A549 (cell line): ENCODE measurements at regions not wholly inside any gene's neighbourhood (a gene's known extent, or its start where the extent isn't known, plus 50 kb on each side); places are given as distances from the start of the nearest gene placed in this dataset.

Source experiments
- ATAC-seq, 2 experiments: fragments of 200-7000 bp in 1 of 2; fragments of >200 bp in 1 of 2; cut with Nextera tagmentation in 1 of 2; cut with Tn5 transposase in 1 of 2; 3 replicates each; pipeline versions ENCODE4 v1.8.0 to v1.9.1; 2018 to 2020; ENCODE audit warnings: mild to moderate bottlenecking in 1 of 2, moderate library complexity in 1 of 2
- CTCF ChIA-PET: fragments of 300-600 bp; sonication (Branson Sonifier 250); formaldehyde crosslinking; extraction: SDS; loops from one replicate; lab custom pipeline; 2021; ENCODE audit warnings: antibody characterized with exemption, inconsistent platforms; lab: Yijun Ruan, JAX
- POLR2A ChIA-PET: fragments of 350-600 bp; formaldehyde crosslinking; extraction: SDS; loops from one replicate; lab custom pipeline; 2021; ENCODE audit warnings: antibody characterized with exemption, inconsistent platforms; lab: Yijun Ruan, JAX
- DNase-seq, 2 experiments: peaks; one replicate each; pipeline versions ENCODE4 v3.0.0 to v3.0.0-alpha.2; 2011 to 2016; ENCODE audit warnings: low read depth in 1 of 2, low spot score in 1 of 2
- FAIRE-seq: peaks from 2 replicates; lab custom pipeline; 2011; peaks lifted over from hg19 to GRCh38; lab: Jason Lieb, UNC
- H3K27ac ChIP-seq, 2 experiments: fragments of >200 bp; sonication (Bioruptor Twin); formaldehyde crosslinking; 3 replicates each; pipeline ENCODE4 v1.5.1; 2016 to 2017
- H3K4me1 ChIP-seq: fragments of >200 bp; sonication (Bioruptor Twin); formaldehyde crosslinking; 3 replicates; pipeline ENCODE4 v1.6.1; 2016
- H3K4me2 ChIP-seq: fragments of >200 bp; sonication (Bioruptor Twin); formaldehyde crosslinking; 3 replicates; pipeline ENCODE4 v1.6.1; 2016
- H3K4me3 ChIP-seq: fragments of >200 bp; sonication (Bioruptor Twin); formaldehyde crosslinking; 3 replicates; pipeline ENCODE4 v1.5.1; 2016
- H3K9me3 ChIP-seq: fragments of >200 bp; sonication (Bioruptor Twin); formaldehyde crosslinking; 3 replicates; pipeline ENCODE4 v1.6.1; 2016
- CBX2 ChIP-seq: fragments of 200-600 bp; sonication (generic); IDR thresholded peaks from 2 replicates; pipeline ENCODE4 v1.6.1; 2016; ENCODE audit warnings: low read depth, mild to moderate bottlenecking, borderline replicate concordance
- CHD4 ChIP-seq: fragments of 200-600 bp; sonication (generic); IDR thresholded peaks from 2 replicates; pipeline ENCODE4 v1.6.1; 2016; ENCODE audit warnings: antibody characterized with exemption, mild to moderate bottlenecking, borderline replicate concordance
- EP300 ChIP-seq, 2 experiments: fragments of >200 bp; sonication (Bioruptor Twin); formaldehyde crosslinking; IDR thresholded peaks; 2 replicates in 1 of 2; 3 replicates in 1 of 2; pipeline ENCODE4 v1.6.1; 2016 to 2017
- FOSL2 ChIP-seq, 2 experiments: fragments of 450-650 bp in 1 of 2; fragments of >200 bp in 1 of 2; sonication (Bioruptor Twin) in 1 of 2; formaldehyde crosslinking; IDR thresholded peaks; 2 replicates each; pipeline versions ENCODE4 v1.5.0 to v1.6.1; 2016 to 2020; ENCODE audit warnings: mild to moderate bottlenecking in 1 of 2, moderate library complexity in 1 of 2
- FOXS1 ChIP-seq: fragments of 250-450 bp; sonication (Bioruptor Pico); IDR thresholded peaks from 2 replicates; pipeline ENCODE4 v1.5.0; 2020; ENCODE audit warnings: mild to moderate bottlenecking, moderate library complexity
- HDAC2 ChIP-seq: fragments of 200-600 bp; sonication (generic); IDR thresholded peaks from 2 replicates; pipeline ENCODE4 v1.6.1; 2016
- HOXA7 ChIP-seq: fragments of 250-450 bp; sonication (Bioruptor Pico); IDR thresholded peaks from 2 replicates; pipeline ENCODE4 v1.5.0; 2020; ENCODE audit warnings: mild to moderate bottlenecking, moderate library complexity
- JUN ChIP-seq, 2 experiments: fragments of >200 bp; sonication (Bioruptor Twin); formaldehyde crosslinking; IDR thresholded peaks; 2 replicates in 1 of 2; 3 replicates in 1 of 2; pipeline ENCODE4 v1.6.1; 2016 to 2017
- JUNB ChIP-seq: fragments of >200 bp; sonication (Bioruptor Twin); formaldehyde crosslinking; IDR thresholded peaks from 2 replicates; pipeline ENCODE4 v1.6.1; 2016
- MAZ ChIP-seq: fragments of 150-350 bp; IDR thresholded peaks from 2 replicates; pipeline ENCODE4 v1.6.1; 2014; ENCODE audit warnings: antibody characterized with exemption, low read depth, low read length, borderline replicate concordance
- MYC ChIP-seq: IDR thresholded peaks from 2 replicates; pipeline ENCODE4 v1.6.1; 2012; ENCODE audit warnings: mild to moderate bottlenecking, inconsistent platforms, low read length, improper control_type of control experiment, borderline replicate concordance
- NFE2L2 ChIP-seq: fragments of 150-350 bp; conservative IDR thresholded peaks from 2 replicates; pipeline ENCODE4 v1.6.1; 2014; ENCODE audit warnings: low read length
- NPAS2 ChIP-seq: fragments of 250-450 bp; sonication (Bioruptor Pico); IDR thresholded peaks from 2 replicates; pipeline ENCODE4 v1.8.0; 2022; ENCODE audit warnings: mild to moderate bottlenecking, moderate library complexity, borderline replicate concordance
- POLR2A ChIP-seq: IDR thresholded peaks from 2 replicates; pipeline ENCODE4 v1.6.1; 2012; ENCODE audit warnings: mild to moderate bottlenecking, low read length
- POLR2AphosphoS2 ChIP-seq: conservative IDR thresholded peaks from 2 replicates; pipeline ENCODE4 v1.6.1; 2012; ENCODE audit warnings: low read length, improper control_type of control experiment, inconsistent platforms
- RAD21 ChIP-seq, 2 experiments: fragments of >200 bp in 1 of 2; sonication (Bioruptor Twin) in 1 of 2; formaldehyde crosslinking in 1 of 2; IDR thresholded peaks in 1 of 2; conservative IDR thresholded peaks in 1 of 2; 2 replicates in 1 of 2; 3 replicates in 1 of 2; pipeline ENCODE4 v1.6.1; 2012 to 2018; ENCODE audit warnings: inconsistent platforms in 1 of 2
- RFX5 ChIP-seq: fragments of 450-650 bp; IDR thresholded peaks from 2 replicates; pipeline ENCODE4 v1.7.1; 2014; ENCODE audit warnings: antibody characterized with exemption, mild to moderate bottlenecking, moderate library complexity
- SREBF2 ChIP-seq: fragments of 450-650 bp; IDR thresholded peaks from 2 replicates; pipeline ENCODE4 v1.6.1; 2014; ENCODE audit warnings: mild to moderate bottlenecking, moderate library complexity
- TFCP2L1 ChIP-seq: fragments of 250-450 bp; sonication (Bioruptor Pico); IDR thresholded peaks from 2 replicates; pipeline ENCODE4 v1.5.0; 2021; ENCODE audit warnings: mild to moderate bottlenecking
- TP53 ChIP-seq: fragments of 250-450 bp; sonication (Bioruptor Pico); IDR thresholded peaks from 2 replicates; pipeline ENCODE4 v1.5.0; 2021; ENCODE audit warnings: mild to moderate bottlenecking, moderate library complexity
- ZNF302 ChIP-seq: fragments of 250-450 bp; sonication (Bioruptor Pico); IDR thresholded peaks from 2 replicates; pipeline ENCODE4 v1.9.0; 2021; ENCODE audit warnings: inconsistent platforms, mild to moderate bottlenecking, moderate library complexity
- WGBS: methylation state at CpG from one replicate; pipeline ENCODE4 v1.1.6; 2017; ENCODE audit errors: missing lambda C conversion rate; 5-methylcytosine and 5-hydroxymethylcytosine counted together
- TF ChIP-seq, protein P1 (sequence below): fragments of >200 bp; sonication (Bioruptor Twin); formaldehyde crosslinking; IDR thresholded peaks from 2 replicates; pipeline ENCODE4 v1.6.1; 2016
- TF ChIP-seq, protein P2 (sequence below): fragments of 450-650 bp; IDR thresholded peaks from 2 replicates; pipeline ENCODE4 v1.6.1; 2014; ENCODE audit warnings: antibody characterized with exemption
- TF ChIP-seq, protein P3 (sequence below): IDR thresholded peaks from 2 replicates; pipeline ENCODE4 v1.6.1; 2012; ENCODE audit warnings: low read depth, borderline replicate concordance
- TF ChIP-seq, protein P4 (sequence below): fragments of 250-450 bp; sonication (Bioruptor Pico); IDR thresholded peaks from 2 replicates; pipeline ENCODE4 v1.5.0; 2020; ENCODE audit warnings: low read depth, mild to moderate bottlenecking, moderate library complexity
- TF ChIP-seq, protein P5 (sequence below): IDR thresholded peaks from 2 replicates; pipeline ENCODE4 v1.6.1; 2012
- TF ChIP-seq, protein P6 (sequence below): fragments of >200 bp; sonication (Bioruptor Twin); formaldehyde crosslinking; IDR thresholded peaks from 3 replicates; pipeline ENCODE4 v1.5.1; 2016

DNA sequence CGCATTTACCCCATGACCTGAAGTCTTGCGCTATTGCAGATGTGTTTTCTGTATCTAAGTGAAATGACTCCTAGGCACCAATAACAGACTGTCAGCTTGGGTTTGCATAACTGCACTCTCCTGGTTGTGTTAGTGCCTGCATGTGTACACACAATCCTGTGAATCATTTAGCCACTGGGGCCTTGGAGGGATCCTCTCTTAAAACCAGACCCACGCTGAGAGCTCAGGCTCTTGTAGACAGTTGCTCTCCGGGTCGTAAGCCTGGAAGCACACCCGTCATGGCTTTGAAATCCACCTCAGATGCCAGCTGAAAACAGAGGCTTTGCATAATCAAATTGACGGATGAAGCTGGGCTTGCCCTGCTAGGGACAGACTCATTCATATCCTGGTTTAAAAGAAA lies 79.2 kb upstream of the RBM19 start:
- CTCF ChIA-PET, result interaction anchor here (1.1 kb wide), 1 partner anchor 430 kb away, joined by 4 read pairs; no protein-coding TSS in a partner anchor
- FAIRE-seq, result no peak
- no peak for DNase-seq
- TF ChIP-seq FOXS1 (CRISPR knock-in tag), result no peak
- TF ChIP-seq CHD4, result no peak
- TF ChIP-seq RAD21 (conservative IDR thresholded peaks at IDR 0.05 in 1 of 2, IDR thresholded peaks at IDR 0.05 in 1 of 2), result no peak
- TF ChIP-seq CBX2, result no peak
- TF ChIP-seq EP300 (IDR thresholded peaks at IDR 0.05), result no peak
- no peak for TF ChIP-seq RFX5
- no peak for TF ChIP-seq NFE2L2
- TF ChIP-seq JUN (IDR thresholded peaks at IDR 0.05), result no peak
- Histone ChIP-seq H3K4me1 (no peaks in the 10 kb centered on the region), H3K4me2 (no peak overlapping the region), H3K9me3 (no peaks in the 10 kb centered on the region; the same call in 2 of the 3 replicates), H3K27ac (no peak overlapping the region), H3K4me3 (no peak overlapping the region)
- WGBS, result 28% methylated on average over 7 of the region's 7 CpGs
- no peak for ATAC-seq
- POLR2A ChIA-PET, result no interaction called here

DNA sequence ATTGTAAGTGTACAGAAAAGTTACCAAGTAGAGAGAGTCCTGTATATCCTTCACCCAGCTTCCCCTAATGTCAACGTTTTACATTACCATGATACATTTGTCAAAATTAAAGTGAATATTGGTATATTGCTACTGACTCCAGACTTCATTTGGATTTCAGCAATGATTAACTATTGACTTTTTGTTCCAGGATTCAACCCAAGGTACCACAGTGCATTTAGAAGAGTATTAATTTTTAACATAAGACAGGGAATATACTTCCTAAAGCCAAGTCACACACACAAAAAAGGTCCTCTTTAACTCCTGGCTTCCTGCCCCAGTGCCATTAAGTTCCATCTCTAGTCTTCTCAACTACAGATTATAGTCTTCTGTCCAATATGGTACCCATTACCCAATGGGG lies 75.5 kb upstream of the RBM19 start:
- FAIRE-seq, result no peak
- Histone ChIP-seq H3K27ac (no peak overlapping the region), H3K4me3 (no peak overlapping the region), H3K4me2 (no peak overlapping the region), H3K4me1 (no peaks in the 10 kb centered on the region), H3K9me3 (no peaks in the 10 kb centered on the region)
- TF ChIP-seq JUN (IDR thresholded peaks at IDR 0.05), result no peak
- TF ChIP-seq FOSL2 (IDR thresholded peaks at IDR 0.05), result no peak
- no peak for TF ChIP-seq FOSL2 (CRISPR knock-in tag; IDR thresholded peaks at IDR 0.05)
- TF ChIP-seq, protein P1, sequence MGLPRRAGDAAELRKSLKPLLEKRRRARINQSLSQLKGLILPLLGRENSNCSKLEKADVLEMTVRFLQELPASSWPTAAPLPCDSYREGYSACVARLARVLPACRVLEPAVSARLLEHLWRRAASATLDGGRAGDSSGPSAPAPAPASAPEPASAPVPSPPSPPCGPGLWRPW, result no peak
- no peak for TF ChIP-seq TP53 (CRISPR knock-in tag)
- TF ChIP-seq CBX2, result no peak
- TF ChIP-seq, protein P2, sequence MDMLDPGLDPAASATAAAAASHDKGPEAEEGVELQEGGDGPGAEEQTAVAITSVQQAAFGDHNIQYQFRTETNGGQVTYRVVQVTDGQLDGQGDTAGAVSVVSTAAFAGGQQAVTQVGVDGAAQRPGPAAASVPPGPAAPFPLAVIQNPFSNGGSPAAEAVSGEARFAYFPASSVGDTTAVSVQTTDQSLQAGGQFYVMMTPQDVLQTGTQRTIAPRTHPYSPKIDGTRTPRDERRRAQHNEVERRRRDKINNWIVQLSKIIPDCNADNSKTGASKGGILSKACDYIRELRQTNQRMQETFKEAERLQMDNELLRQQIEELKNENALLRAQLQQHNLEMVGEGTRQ, result no peak
- TF ChIP-seq, protein P3, sequence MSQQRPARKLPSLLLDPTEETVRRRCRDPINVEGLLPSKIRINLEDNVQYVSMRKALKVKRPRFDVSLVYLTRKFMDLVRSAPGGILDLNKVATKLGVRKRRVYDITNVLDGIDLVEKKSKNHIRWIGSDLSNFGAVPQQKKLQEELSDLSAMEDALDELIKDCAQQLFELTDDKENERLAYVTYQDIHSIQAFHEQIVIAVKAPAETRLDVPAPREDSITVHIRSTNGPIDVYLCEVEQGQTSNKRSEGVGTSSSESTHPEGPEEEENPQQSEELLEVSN, result no peak
- TF ChIP-seq, protein P4, sequence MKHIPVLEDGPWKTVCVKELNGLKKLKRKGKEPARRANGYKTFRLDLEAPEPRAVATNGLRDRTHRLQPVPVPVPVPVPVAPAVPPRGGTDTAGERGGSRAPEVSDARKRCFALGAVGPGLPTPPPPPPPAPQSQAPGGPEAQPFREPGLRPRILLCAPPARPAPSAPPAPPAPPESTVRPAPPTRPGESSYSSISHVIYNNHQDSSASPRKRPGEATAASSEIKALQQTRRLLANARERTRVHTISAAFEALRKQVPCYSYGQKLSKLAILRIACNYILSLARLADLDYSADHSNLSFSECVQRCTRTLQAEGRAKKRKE (CRISPR knock-in tag), result no peak
- no peak for TF ChIP-seq NPAS2 (CRISPR knock-in tag)
- TF ChIP-seq SREBF2, result no peak
- no peak for TF ChIP-seq HDAC2
- no peak for TF ChIP-seq EP300 (IDR thresholded peaks at IDR 0.05)
- TF ChIP-seq MAZ, result no peak
- CTCF ChIA-PET, result interaction anchor here (1.1 kb wide), 1 partner anchor 10 kb away, joined by 3 read pairs; no protein-coding TSS in a partner anchor
- WGBS, result 0% methylated on average over 1 of the region's 1 CpG
- POLR2A ChIA-PET, result no interaction called here
- no peak for ATAC-seq
- no peak for DNase-seq

DNA sequence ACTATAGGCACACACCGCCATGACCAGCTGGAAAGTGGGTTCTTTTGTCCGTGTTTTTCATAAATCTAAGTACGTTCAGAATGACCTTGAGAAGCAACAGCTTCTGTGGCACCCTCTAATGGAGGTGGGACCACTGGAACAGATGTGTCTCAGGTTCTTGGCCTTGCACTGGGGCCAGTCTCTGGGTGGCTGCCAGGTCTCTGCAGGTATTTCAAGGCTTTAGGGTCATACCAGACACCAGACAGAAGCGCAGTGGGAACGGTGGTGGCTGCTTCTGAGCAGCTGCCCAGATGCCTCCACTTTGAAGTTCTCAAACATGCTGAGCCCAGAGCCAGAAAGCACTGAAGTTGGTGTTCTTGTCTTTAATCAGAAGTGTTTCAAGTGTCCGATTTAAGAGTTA lies 75.0 kb upstream of the RBM19 start:
- WGBS, result 3% methylated on average over 6 of the region's 6 CpGs

More for the DNA sequence above, 75.0 kb upstream of the RBM19 start:
- FAIRE-seq (no peak), DNase-seq (no peak), ATAC-seq (no peak)
- Histone ChIP-seq H3K27ac (no peak overlapping the region), H3K4me1 (no peaks in the 10 kb centered on the region), H3K4me3 (no peak overlapping the region), H3K4me2 (no peak overlapping the region), H3K9me3 (no peaks in the 10 kb centered on the region)
- no peak for TF ChIP-seq TFCP2L1
- no peak for TF ChIP-seq ZNF302 (CRISPR knock-in tag)
- no peak for TF ChIP-seq TP53 (CRISPR knock-in tag)
- no peak for TF ChIP-seq SREBF2
- no peak for TF ChIP-seq JUNB
- no peak for TF ChIP-seq POLR2A
- TF ChIP-seq, protein P5, sequence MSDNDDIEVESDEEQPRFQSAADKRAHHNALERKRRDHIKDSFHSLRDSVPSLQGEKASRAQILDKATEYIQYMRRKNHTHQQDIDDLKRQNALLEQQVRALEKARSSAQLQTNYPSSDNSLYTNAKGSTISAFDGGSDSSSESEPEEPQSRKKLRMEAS, result no peak
- no peak for TF ChIP-seq RFX5
- no peak for TF ChIP-seq MYC
- TF ChIP-seq FOXS1 (CRISPR knock-in tag), result no peak
- no peak for TF ChIP-seq HDAC2
- TF ChIP-seq HOXA7 (CRISPR knock-in tag), result no peak
- TF ChIP-seq, protein P6, sequence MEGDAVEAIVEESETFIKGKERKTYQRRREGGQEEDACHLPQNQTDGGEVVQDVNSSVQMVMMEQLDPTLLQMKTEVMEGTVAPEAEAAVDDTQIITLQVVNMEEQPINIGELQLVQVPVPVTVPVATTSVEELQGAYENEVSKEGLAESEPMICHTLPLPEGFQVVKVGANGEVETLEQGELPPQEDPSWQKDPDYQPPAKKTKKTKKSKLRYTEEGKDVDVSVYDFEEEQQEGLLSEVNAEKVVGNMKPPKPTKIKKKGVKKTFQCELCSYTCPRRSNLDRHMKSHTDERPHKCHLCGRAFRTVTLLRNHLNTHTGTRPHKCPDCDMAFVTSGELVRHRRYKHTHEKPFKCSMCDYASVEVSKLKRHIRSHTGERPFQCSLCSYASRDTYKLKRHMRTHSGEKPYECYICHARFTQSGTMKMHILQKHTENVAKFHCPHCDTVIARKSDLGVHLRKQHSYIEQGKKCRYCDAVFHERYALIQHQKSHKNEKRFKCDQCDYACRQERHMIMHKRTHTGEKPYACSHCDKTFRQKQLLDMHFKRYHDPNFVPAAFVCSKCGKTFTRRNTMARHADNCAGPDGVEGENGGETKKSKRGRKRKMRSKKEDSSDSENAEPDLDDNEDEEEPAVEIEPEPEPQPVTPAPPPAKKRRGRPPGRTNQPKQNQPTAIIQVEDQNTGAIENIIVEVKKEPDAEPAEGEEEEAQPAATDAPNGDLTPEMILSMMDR, result no peak
- TF ChIP-seq POLR2AphosphoS2, result no peak
- no peak for TF ChIP-seq NFE2L2
- TF ChIP-seq, protein P3, result no peak
- POLR2A ChIA-PET, result no interaction called here
- CTCF ChIA-PET, result interaction anchor here (1.1 kb wide), 1 partner anchor 9 kb away, joined by 3 read pairs; no protein-coding TSS in a partner anchor
